ENCODE measurements at regions not wholly inside any gene's neighbourhood (a gene's known extent, or its start where the extent isn't known, plus 50 kb on each side); places are given as distances from the start of the nearest gene placed in this dataset.

GRCh38 chr15:75131269-75131643, 70.4 kb upstream of the C15orf39 start:
- TF ChIP-seq, protein P1, sequence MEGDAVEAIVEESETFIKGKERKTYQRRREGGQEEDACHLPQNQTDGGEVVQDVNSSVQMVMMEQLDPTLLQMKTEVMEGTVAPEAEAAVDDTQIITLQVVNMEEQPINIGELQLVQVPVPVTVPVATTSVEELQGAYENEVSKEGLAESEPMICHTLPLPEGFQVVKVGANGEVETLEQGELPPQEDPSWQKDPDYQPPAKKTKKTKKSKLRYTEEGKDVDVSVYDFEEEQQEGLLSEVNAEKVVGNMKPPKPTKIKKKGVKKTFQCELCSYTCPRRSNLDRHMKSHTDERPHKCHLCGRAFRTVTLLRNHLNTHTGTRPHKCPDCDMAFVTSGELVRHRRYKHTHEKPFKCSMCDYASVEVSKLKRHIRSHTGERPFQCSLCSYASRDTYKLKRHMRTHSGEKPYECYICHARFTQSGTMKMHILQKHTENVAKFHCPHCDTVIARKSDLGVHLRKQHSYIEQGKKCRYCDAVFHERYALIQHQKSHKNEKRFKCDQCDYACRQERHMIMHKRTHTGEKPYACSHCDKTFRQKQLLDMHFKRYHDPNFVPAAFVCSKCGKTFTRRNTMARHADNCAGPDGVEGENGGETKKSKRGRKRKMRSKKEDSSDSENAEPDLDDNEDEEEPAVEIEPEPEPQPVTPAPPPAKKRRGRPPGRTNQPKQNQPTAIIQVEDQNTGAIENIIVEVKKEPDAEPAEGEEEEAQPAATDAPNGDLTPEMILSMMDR (IDR thresholded peaks at IDR 0.05): no peak
- no peak for TF ChIP-seq POLR2A (IDR thresholded peaks at IDR 0.05)
